Suppressor macrophage treated with lipopolysaccharide for 4 hours (primary cell): ENCODE measurements at regions not wholly inside any gene's neighbourhood (a gene's known extent, or its start where the extent isn't known, plus 50 kb on each side); places are given as distances from the start of the nearest gene placed in this dataset.
"Not testable (repeated sequence)": the region's sequence is repeated elsewhere in the genome, so short reads cannot be mapped to it uniquely, and the experiment has no call there.

Experiments used
- DNase-seq: peaks from one replicate; pipeline ENCODE4 v3.0.0-alpha.2; 2020

DNA sequence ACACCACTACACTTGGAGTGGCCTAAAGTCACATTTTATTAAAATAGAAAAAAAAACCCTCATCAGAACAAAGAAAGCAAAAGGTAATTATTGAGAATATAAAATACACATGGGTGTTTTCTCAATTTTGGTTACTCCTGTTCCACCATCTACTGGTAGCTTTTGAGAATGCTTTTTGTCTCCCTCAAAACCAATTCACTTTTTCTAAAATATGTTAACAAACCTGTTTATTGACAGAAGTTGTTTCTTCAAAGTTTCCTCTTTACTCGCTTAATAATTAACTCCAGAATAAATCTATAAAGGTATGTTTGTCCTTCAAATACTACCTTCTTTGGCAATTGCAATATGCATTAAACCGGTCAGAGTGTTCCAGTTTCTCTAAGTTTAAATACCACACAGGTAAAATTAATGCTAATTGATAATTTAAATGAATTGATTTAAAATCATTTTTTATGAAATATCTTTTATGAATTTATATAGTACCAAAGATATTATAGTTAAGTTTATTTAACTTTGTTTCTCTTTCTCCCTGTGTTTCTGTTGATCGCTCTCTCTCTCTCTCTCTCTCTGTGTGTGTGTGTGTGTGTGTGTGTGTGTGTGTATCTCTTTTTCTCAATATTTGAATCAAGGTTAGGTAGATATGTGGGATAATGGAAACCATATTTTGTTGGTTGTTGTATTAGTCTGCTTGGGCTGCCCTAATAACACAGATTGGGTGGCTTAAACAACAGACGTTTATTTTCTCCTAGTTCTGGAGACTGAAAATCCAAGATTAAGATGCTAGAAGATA is 487.4 kb downstream of the PRDM9 start:
- DNase-seq = no peak

DNA sequence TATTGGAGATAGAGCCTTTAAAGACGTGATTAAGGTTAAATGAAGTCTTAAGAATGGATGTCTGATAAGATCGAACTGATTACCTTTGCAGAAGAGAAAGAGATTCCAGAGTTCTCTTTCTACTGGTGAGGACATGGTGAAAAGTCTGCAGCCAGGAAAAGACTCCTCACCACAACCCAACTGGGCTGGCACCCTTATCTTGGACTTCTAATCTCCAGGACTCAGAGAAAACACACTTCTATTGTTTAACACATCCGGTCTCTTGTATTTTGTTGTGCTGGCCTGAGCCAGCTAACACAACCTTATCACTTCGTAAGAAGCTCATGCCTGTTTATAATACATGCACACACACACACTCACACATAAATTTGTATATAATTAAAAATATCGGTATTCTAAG is 489.1 kb downstream of the PRDM9 start:
- no peak for DNase-seq

DNA sequence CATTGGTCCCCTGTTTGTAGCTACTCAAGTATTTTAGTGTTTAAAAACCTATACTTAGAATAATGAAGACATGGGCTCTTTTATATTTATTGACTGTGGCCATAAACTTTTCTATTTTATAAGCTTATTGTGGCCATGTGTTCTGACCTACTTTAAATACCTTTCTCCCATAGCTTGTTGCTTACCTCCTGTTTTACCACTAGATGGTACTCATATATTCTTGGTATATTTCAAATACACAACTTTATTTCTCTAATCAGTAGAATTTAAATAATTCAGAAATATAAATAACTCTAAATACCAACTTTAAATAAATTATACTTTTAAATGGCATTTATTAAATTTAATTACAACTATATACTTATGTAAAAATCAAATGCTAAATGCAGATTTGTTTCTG is 498.0 kb downstream of the PRDM9 start:
- DNase-seq = no peak

DNA sequence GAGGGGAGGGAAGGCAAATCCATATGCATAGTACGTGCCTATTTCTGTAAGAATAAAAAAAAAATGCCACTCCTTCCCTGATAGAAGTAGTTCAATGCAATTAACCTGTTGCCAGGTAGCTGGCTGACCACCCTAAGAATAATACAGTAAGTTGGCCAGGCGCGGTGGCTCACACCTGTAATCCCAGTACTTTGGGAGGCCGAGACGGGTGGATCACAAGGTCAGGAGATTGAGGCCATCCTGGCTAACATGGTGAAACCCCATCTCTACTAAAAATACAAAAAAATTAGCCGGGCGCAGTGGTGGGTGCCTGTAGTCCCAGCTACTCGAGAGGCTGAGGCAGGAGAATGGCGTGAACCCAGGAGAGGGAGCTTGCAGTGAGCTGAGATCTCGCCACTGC is 510.3 kb downstream of the PRDM9 start:
- DNase-seq = not testable (repeated sequence)

DNA sequence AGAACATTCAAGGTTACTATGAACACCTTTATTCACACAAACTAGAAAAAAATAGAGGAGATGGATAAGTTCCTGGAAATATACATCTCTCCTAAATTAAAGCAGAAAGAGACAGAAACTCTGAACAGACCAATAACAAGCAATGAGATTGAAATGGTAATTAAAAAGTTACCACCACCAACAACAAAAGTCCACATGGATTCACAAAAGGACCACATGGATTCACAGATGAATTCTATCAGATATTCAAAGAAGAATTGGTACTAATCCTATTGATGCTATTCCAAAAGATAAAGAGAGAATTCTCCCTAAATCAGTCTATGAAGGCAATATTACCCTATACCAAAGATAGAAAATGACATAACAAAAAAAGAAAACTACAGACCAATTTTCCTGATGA is 518.9 kb downstream of the PRDM9 start:
- no peak for DNase-seq

DNA sequence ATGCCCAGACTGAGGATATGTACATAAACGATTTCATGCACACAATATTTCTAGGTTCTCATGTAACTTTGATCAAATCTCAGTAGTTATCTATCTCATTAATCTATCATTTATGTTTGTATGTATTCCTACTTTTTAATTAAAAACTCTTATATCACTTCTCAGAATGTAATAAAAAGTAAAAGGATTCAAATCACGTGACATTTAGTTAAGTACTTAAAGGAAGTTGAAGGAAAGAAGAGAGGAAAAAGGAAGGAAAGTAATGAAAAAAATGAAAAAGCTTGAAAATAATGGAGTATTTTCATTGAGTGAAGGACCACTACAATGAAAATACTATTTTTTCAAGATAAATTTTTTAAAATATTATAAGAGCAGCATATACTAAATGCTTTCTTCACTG is 535.3 kb downstream of the PRDM9 start:
- DNase-seq = no peak

DNA sequence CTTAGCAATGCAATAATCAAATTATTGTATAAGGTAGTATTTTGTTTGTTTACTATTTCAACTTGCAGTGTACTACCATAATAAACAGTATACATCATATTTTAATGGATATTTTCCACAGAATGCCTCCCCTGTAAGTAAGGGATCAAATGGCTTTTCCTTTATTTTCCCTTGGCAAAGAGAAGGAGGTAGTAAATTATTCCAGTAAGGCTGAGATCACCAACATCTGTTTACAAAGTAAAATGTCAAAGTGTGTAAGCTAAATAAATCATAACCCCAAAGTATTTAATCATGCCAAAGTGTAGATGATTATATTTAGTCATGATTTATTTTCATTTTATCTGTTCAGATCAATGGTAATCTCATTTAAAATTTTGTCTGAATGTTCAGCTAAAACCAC is 537.6 kb downstream of the PRDM9 start:
- no peak for DNase-seq

DNA sequence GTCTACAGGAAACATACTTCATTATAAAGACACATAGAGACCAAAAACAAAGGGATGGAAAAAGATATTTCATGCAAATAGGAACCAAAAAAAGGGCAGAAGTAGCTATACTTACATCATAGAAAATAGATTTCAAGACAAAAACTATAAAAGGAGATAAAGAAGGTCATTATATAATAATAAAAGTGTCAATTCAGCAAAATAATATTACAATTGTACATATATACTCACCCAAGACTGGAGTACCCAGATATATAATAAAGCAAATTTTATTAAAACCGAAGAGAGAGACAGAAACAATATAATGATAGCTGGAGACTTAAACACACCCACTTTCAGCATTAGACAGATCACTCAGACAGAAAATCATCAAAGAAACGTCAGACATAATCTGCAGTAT is 546.3 kb downstream of the PRDM9 start:
- no peak for DNase-seq

DNA sequence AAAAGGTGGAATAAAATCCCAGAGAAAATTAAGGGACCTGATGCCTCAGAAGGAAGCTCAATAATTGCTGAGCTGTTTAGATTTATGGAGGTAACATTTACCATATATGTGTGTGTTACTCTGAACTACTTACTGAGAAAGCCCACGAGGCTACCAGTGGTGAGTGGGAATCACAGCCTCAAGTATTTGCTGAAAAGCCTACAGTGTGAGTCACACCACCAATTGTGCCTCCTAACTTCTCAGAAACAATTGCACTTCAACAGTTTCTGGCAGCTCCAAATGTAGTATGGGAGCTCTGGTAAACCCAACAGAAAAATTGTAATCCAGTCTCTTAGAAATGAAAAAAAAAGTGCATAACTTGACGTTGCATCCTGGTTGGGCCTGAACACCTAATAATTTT is 551.6 kb downstream of the PRDM9 start:
- no peak for DNase-seq

DNA sequence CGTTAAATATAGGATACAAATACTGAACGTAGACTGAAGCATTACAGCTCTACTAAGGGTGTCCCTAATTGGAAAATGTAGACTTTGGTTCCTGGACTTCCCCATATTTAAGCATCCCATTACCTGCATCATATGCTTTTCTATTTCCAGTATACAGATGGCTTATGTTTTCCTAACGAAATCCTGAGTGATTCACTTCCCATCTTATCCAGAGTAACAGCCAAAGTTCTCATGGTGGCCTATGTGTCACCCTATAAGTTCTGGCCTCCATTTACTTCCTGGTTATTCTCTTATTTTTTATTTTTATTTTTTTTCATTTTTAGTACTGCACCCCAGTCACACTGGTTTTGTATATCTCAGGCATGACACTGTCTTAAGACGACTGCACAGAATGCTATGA is 552.3 kb downstream of the PRDM9 start:
- DNase-seq = no peak

DNA sequence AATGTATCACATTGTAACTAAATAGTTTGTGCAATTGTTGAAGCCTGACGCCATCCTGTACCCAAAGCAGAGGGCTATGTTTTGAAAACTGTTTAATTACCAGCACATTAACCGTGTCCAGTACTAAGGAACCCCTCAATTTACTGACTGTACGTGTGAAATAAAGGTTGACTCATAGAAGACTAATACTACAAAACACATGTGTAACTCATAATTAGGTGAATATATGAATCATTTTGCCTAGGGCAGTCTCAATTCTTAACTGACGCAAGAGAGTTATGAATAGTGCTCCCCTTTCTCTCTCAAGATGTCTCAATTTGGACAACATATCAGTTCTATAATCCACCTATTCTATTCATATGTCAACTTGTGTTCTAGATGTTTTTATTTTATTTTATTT is 558.4 kb downstream of the PRDM9 start:
- DNase-seq = no peak

DNA sequence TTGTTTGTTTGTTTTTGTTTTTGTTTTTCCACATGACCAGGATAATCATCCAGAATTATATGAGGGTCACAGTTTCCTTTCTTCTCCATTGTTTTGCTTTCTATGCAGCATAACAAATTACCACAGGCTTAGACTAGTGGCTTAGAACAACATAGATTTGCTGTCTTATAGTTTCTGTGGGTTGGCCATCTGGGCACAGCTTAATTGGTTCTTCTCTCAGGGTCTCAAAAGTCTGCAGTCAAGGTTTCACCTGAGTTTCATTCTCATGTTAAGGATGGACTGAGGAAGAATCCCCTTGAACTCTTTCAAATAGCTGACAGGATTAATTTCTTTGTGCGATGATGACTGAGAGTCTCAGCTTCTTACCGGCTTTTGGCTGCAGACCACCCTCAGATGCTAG is 559.8 kb downstream of the PRDM9 start:
- no peak for DNase-seq

DNA sequence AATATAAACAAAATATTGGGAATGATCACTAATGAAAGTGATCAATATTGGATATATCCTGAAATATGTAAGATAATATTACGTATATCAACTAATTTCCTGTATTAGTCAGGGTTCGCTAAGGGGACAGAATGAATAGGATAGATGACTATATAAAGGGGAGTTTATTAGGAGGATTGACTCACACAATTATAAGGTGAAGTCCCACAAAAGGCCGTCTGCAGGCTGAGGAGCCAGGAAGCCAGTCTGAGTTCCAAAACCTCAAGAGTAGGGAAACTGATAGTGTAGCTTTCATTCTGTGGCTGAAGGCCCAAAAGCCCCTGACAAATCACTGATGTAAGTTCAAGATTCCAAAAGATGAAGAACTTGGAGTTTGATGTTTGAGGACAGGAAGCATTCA is 561.1 kb downstream of the PRDM9 start:
- no peak for DNase-seq

DNA sequence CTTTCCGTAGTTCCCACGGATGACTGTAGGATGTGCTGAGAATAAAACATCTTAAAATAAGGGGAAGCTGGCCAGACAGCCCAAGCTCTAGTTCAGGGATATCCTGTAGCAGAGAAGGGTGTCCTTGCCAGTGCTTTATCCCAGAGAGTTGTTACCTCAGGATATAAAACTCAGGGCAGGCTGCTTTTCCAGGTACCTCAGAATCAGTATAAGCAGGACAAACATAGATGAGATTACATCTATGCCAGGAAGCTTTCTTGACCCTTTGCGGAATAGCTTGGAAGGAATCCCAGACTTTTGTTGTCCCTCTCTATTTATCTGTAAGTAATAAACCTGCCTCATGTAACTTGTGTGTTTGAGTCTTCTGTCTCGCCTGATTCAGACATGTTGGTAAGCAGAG is 565.7 kb downstream of the PRDM9 start:
- no peak for DNase-seq

DNA sequence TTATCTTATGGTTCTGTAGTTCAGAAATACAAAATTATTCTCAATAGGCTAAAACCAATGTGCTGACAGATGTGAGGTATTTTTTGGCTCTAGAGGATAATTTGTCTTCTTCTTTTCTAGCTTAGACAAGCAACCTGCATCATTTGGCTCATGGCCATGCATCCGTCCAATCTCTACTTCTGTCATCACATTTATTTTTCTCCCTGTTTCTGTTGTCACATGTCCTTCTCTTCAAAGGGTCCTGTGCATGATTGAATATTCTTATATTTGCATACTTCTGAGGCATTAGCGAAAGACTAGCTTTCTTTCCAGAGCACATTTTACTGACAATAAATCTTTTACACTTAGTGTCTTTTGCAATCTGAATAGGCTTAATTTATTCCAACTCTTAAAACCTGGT is 564.7 kb downstream of the CDH10 start:
- DNase-seq = no peak

DNA sequence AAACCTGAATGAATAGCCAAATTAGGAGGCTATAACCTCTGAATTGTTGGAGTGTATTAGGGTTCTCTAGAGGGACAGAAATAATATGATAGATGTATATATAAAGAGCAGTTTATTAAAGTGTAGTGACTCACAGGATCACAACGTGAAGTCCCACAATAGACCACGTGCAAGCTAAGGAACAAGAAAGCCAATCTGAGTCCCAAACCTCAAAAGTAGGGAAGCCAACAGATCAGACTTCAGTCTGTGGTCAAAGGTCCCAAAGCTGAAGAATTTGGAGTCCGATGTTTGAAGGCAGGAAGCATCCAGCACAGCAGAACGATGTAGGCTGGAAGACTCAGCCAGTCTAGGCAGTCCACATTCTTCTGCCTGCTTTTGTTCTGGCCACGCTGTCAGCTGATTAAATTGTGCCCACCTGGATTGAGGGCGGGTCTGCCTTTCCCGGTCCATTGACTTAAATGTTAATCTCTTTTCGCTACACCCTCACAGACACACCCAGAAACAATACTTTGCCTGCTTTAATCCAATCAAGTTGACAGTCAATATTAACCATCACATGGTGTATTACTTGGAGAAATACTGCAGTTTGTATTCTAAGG is 550.6 kb downstream of the CDH10 start:
- no peak for DNase-seq

DNA sequence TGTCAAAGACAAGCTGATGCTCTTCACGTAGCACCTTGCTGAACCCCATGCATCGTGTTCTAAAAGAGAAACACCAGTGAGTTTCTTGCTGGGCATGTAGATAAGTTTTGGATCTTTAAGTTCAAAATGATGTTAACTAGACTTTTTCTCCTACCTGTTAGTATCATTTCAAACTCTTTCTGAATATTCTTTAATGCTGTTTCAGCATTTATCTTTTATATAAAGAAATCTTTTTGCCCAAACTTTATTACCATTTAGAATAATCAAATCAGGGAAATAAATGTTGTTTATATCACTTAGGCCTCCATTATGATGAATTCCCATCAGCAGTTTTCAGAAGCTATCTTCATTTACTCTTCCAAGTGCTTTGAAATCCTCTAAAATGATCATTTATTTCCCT is 542.8 kb downstream of the CDH10 start:
- no peak for DNase-seq

DNA sequence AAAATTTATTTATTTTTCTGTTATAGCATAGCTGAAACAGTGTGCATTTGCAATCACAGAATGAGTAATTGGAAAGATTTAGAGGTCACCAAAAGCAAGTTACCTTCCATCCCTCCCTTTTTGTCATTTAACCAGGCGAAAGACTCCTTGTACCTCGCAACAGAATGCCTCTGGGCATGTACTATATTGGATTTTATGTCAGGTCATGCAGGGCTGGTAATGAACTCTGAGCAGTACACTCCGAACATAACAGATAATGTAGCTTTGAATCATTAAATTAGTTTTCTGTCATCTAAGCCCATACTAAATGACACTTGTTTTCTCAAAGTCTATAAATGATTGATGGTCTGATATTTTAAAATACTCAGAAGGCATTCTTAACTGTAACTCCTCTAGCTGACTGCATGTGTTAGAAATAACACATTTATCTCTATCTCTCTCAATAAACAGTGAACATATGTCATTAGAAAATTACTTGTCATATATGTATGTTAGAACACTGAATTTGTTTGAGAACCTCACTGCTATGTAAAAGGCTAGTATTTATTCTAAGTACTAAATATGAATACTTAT is 541.2 kb downstream of the CDH10 start:
- no peak for DNase-seq

DNA sequence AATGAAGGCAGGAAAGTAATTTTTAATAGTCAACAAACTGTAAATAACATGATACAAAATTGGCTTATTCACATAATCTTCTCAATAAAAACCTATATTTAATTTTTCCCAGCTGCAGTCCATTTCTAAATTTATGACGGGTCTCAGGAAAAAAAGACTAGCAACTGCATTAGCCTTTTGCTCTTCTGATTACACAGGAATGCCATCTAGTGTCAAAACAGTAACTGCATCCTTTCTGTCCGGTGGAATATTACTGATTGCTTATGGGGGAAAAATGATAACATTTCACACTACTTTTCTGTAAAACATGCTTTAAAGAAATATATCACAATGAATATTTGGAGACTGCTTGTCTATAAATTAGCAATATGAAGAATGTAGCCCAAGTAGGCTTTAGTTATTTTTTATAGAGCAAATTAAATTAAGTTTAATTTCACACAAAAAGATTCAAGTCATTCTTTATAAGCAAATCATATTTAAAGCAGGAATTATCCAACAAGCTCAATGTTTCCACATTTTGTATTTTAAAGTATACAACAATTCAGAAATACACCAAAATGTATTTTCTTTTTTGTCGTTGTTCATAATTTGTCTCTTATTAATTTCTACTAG is 534.7 kb downstream of the CDH10 start:
- no peak for DNase-seq

DNA sequence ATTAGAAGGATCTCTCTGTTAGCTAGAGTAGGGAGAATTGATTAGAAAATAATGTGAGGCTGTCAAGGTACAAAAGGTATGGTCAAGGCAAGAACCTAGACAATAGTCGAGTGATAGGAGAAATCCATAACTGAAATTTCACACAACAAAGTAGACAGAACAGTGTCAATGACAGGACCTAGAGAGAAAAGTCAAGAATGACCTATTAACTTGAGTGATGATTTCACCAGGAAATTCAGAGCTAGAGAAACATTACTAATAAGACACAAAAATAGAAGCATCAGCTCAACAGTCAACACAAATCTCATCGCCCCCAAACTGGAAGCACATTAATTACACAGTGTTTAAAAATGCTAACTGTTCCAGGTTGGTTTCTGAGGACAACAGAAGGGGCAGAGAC is 532.4 kb downstream of the CDH10 start:
- DNase-seq = no peak

DNA sequence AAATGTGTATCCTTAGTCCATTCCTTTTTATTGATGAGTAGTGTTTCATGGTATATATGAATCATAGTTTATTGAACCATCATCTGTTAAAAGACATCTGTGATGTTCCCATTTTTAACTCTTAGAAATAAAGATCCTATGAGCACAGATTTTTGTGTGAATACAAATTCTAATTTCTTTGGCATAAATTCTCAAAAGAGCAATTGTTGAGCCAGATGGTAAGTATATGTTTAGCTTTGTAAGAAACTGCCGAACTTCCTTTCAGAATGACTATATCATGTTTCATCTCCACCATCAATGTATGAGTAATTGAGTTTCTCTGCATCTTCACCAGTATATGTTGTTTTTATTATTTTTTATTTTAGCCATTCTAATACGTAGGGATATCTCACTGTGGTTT is 526.4 kb downstream of the CDH10 start:
- DNase-seq = no peak

DNA sequence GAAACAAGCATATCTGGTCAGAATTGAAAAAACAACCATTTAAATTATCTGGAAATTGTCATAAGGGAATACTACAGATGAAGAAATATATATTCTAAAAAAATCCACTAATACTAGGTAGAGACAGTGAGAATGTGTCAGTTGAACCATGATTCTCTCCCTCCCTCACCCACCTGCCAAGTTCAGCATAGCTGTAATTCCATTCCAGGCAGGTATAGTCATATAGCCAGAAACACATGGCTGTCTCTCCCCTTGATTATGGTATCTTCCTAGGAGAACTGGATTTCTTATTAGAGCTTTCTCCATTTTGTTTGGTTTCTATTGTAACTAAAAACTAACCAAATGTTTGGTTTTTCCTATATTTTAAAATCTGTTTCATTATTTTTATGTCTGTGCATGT is 509.2 kb downstream of the CDH10 start:
- no peak for DNase-seq

DNA sequence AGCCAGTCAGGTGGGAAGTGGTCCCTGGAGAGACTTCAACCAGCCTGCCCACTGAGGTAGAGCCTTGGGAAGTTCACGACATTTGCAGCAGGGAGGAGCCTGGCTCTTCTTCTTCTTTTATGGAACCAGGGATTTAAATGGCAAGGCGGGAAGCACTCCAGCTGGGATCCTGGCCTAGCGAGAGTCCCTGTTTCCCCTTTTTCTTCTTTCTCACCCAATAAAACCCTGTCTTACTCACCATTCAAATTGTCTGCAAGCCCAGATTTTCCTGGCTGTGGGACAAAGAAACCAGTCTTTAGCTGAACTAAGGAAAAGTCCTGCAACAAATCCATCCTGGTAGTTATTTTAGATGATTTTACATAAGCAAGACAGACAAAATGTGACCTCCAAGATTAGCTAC is 503.7 kb downstream of the CDH10 start:
- DNase-seq = no peak

DNA sequence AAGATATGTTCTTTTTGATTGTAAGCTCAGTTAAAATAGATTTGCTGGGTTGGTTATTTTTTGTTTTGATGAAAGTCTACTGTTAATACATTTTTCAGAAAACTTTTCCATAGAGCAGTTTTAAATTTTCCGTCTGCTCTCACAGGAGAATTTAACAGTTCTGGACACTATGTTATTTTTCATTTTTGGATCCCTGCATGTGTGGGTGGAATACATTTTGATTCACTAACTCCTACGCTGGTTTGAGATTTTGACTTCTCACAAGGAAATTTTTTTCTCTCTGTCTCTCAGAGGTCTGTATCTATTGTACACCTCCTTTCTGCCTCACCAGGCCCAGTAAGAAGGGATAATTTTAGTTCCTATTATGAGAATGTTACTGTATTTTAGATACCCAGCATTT is 502.4 kb downstream of the CDH10 start:
- no peak for DNase-seq
